Astrocyte of the cerebellum (primary cell): ENCODE measurements at regions not wholly inside any gene's neighbourhood (a gene's known extent, or its start where the extent isn't known, plus 50 kb on each side); places are given as distances from the start of the nearest gene placed in this dataset.
"Not testable (repeated sequence)": the region's sequence is repeated elsewhere in the genome, so short reads cannot be mapped to it uniquely, and the experiment has no call there.

Experiments used
- DNase-seq: peaks from one replicate; pipeline ENCODE4 v3.0.0-alpha.2; 2011; ENCODE audit warnings: low read depth
- H3K4me3 ChIP-seq: 2 replicates; pipeline ENCODE4 v1.5.1; 2011; ENCODE audit warnings: mild to moderate bottlenecking, low read depth, low read length, moderate library complexity
- CTCF ChIP-seq: IDR thresholded peaks from 2 replicates; pipeline ENCODE4 v1.5.1; 2012; ENCODE audit warnings: low read length, low read depth, moderate library complexity, mild to moderate bottlenecking; ENCODE audit errors: missing control alignments
- in situ Hi-C: cut with HindIII; loops from 2 replicates; pipeline ENCODE4 v1.10.0; 2017; ENCODE audit warnings: low sequenced_read_pairs

GRCh38 chr7:131667699-131668098, 111.3 kb upstream of the PODXL start:
- in situ Hi-C loops = no loop called here
- no peak for TF ChIP-seq CTCF
- H3K4me3 ChIP-seq = no peak overlapping the region
- no peak for DNase-seq

- in situ Hi-C loops = no loop called here
- no peak overlapping the region for H3K4me3 ChIP-seq
- DNase-seq = no peak
- TF ChIP-seq CTCF = no peak
Measured at GRCh38 chr7:131665021-131665420, 108.6 kb upstream of the PODXL start.

GRCh38 chr7:131664570-131664969, 108.1 kb upstream of the PODXL start:
- DNase-seq = no peak
- in situ Hi-C loops = no loop called here
- no peak for TF ChIP-seq CTCF
- no peak overlapping the region for H3K4me3 ChIP-seq

GRCh38 chr7:131662301-131662873, 106.0 kb upstream of the PODXL start:
- in situ Hi-C loops, H3K4me3 ChIP-seq, DNase-seq: not testable (repeated sequence)

- TF ChIP-seq CTCF = no peak
- H3K4me3 ChIP-seq = no peak overlapping the region
- no peak for DNase-seq
- in situ Hi-C loops = no loop called here
Measured at GRCh38 chr7:131657881-131658280, 101.5 kb upstream of the PODXL start.

- no peak for TF ChIP-seq CTCF
- in situ Hi-C loops = no loop called here
- DNase-seq = no peak
- H3K4me3 ChIP-seq = no peak overlapping the region
Measured at GRCh38 chr7:131656980-131657723, 100.7 kb upstream of the PODXL start.

- DNase-seq = no peak
- in situ Hi-C loops = no loop called here
- H3K4me3 ChIP-seq = no peak overlapping the region
- TF ChIP-seq CTCF = no peak
Measured at GRCh38 chr7:131655866-131656265, 99.4 kb upstream of the PODXL start.
